ENCODE measurements at regions not wholly inside any gene's neighbourhood (a gene's known extent, or its start where the extent isn't known, plus 50 kb on each side); places are given as distances from the start of the nearest gene placed in this dataset.

DNA sequence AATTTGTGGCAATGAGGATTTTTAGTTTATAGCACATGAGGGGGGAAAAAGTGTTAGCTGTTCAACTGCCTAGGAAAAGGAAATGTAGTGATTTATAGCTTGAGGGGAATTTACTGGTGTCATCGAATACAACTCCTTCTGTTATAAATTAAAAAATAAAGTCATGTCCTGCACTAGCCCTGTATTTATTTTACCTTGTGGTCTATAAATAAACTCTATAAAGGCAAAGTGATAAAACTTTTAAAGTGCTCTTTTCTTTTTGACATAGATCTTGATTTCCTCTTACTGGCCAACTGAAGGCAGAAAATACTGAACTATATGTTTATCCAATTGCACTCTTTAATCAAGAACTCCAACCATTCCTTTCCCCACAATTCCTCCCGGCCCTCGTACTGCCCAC, 672.1 kb upstream of the SLIT2 start:
- no peak for TF ChIP-seq POLR2A (IDR thresholded peaks at IDR 0.05)
- TF ChIP-seq, protein P1, sequence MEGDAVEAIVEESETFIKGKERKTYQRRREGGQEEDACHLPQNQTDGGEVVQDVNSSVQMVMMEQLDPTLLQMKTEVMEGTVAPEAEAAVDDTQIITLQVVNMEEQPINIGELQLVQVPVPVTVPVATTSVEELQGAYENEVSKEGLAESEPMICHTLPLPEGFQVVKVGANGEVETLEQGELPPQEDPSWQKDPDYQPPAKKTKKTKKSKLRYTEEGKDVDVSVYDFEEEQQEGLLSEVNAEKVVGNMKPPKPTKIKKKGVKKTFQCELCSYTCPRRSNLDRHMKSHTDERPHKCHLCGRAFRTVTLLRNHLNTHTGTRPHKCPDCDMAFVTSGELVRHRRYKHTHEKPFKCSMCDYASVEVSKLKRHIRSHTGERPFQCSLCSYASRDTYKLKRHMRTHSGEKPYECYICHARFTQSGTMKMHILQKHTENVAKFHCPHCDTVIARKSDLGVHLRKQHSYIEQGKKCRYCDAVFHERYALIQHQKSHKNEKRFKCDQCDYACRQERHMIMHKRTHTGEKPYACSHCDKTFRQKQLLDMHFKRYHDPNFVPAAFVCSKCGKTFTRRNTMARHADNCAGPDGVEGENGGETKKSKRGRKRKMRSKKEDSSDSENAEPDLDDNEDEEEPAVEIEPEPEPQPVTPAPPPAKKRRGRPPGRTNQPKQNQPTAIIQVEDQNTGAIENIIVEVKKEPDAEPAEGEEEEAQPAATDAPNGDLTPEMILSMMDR (IDR thresholded peaks at IDR 0.05), result no peak
